ENCODE measurements at regions not wholly inside any gene's neighbourhood (a gene's known extent, or its start where the extent isn't known, plus 50 kb on each side); places are given as distances from the start of the nearest gene placed in this dataset.
"Not testable (repeated sequence)": the region's sequence is repeated elsewhere in the genome, so short reads cannot be mapped to it uniquely, and the experiment has no call there.

DNA sequence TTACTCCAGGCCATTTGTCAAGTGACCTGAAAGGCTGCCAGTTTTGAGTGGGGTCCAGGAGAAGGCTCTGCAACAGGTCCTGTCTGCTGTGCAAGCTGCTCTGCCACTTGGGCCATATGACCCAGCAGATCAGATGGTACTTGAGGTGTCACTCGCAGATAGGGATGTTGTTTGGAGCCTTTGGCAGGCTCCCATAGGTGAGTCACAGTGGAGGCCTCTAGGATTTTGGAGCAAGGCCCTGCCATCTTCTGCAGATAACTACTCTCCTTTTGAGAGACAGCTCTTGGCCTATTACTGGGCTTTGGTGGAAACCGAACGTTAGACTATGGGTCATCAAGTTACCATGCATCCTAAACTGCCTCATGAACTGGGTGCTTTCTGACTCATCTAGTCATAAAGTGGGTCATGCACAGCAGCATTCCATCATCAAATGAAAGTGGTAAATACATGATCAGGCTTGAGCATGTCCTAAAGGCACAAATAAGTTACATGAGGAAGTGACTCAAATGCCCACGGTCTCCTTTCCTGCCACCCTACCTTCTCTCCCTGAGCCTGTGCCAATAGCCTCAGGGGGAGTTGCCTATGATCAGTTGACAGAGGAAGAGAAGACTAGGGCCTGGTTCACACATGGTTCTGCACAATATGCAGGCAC, 87.0 kb upstream of the RANBP6 start:
- TF ChIP-seq, protein P1, sequence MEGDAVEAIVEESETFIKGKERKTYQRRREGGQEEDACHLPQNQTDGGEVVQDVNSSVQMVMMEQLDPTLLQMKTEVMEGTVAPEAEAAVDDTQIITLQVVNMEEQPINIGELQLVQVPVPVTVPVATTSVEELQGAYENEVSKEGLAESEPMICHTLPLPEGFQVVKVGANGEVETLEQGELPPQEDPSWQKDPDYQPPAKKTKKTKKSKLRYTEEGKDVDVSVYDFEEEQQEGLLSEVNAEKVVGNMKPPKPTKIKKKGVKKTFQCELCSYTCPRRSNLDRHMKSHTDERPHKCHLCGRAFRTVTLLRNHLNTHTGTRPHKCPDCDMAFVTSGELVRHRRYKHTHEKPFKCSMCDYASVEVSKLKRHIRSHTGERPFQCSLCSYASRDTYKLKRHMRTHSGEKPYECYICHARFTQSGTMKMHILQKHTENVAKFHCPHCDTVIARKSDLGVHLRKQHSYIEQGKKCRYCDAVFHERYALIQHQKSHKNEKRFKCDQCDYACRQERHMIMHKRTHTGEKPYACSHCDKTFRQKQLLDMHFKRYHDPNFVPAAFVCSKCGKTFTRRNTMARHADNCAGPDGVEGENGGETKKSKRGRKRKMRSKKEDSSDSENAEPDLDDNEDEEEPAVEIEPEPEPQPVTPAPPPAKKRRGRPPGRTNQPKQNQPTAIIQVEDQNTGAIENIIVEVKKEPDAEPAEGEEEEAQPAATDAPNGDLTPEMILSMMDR (IDR thresholded peaks at IDR 0.05): not testable (repeated sequence)
- not testable (repeated sequence) for TF ChIP-seq POLR2A, POLR2AphosphoS5 (IDR thresholded peaks at IDR 0.05)
